Activated T-cell treated with anti-CD3 and anti-CD28 coated beads, Interleukin-2, amount 50 U/mL, for 1 hour (primary cell): ENCODE measurements at regions not wholly inside any gene's neighbourhood (a gene's known extent, or its start where the extent isn't known, plus 50 kb on each side); places are given as distances from the start of the nearest gene placed in this dataset.
"Not testable (repeated sequence)": the region's sequence is repeated elsewhere in the genome, so short reads cannot be mapped to it uniquely, and the experiment has no call there.

Source experiments
- DNase-seq: peaks from one replicate; pipeline ENCODE4 v3.0.0-alpha.2; 2020

DNA sequence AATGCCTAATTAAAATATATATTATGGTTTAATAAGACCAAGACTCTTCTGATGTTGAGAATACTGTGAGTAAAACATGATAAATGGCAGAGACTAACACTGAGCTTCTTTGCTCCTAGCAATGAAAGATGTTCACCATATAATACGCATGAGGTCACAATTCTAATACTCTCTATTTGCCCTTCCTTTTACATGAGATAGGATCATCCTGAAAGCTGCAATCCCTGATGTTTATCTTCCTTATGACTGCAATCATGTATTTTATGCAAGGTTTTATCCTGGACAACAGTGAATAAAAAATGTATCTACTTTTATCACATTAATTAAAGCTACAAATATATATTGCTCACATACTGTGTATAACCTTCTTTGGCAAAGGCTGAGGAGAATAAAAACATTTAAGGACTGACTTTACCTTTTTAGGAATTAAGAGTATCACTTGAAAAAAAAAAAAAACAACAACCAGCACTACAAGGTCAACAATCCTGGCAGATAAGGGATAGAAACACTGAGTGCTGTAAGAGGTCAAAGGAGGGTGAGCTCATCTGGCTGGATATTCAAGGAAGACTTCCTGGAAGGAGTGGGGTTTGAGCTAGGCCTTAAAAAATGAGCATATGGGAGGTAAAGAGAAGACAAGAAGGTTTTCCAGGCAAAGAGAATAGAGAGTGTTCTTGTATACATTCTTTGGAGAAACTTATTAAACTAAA is 99.9 kb downstream of the AREG start:
- DNase-seq: no peak

DNA sequence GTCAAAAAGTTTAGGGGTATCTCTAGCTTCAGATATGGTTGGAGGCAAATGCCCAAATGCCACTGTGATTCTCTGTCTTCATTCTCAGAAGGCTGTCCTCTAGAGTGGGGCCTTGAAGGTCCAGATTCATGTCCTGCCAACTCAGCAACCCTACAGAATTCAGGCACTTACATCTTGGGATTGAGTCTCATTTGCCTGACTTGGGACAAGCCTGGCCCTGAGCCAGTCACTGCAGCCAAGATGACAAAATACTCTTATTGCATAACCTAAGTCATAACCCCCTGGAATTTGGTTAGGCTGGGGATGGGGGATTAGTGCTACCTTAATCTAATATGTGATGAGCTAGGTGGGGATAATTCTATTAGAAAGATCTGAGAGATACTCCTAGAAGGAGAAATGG is 100.5 kb downstream of the AREG start:
- DNase-seq: no peak

DNA sequence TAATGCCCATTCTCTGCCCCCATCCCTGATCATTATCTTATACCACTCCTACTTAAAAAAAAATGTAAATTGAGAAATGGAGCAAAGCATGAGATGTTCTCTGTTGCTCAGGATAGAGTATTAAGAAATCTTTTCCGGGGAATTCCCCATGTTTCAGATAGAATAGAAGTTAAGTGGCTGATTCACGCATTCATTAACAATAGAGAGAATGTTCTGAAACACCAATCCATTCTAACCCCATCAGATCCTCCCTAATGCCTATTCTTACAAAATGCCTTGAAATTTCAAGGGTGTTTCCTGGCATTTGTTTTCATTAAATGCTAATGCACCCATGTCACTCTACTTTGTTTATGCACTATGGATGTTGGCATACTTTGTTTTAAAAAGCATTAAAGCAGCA is 101.1 kb downstream of the AREG start:
- no peak for DNase-seq

DNA sequence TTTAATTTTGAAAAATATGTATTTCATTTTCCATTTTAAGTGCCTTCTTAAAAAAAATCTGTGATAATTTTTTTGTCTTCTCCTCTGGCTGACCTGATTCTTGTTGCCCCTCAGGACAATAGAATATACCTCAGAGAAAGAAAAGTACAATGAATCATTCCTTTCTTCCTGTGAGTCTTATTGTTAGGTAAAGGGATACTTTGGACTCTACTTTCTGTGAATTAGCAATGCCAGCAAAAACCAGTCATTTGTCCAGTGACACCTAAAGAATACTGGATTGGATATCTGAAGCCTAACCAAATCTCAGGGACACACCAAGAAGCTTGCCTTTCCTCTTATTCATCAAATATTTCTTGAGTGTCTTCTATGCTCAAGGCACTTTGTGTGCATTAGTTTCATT is 102.1 kb downstream of the AREG start:
- no peak for DNase-seq

DNA sequence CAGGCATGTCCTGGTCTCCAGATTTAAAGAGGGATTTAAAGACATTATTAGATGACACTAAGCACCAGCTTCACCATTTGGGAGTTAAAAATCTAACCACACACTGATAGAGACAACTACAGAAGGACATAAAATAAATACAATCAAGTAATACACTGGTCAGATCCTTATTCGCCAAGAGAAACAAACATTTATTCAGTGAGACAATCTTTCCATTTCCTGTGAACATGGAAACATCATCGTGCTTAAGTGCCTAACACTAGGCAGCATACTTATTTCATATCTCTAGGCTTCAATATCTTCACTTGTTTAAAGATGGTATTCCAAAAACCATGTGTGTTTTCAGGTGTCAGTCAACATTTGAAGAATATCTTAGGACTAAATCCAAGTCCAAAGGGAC is 103.6 kb downstream of the AREG start:
- DNase-seq: no peak

DNA sequence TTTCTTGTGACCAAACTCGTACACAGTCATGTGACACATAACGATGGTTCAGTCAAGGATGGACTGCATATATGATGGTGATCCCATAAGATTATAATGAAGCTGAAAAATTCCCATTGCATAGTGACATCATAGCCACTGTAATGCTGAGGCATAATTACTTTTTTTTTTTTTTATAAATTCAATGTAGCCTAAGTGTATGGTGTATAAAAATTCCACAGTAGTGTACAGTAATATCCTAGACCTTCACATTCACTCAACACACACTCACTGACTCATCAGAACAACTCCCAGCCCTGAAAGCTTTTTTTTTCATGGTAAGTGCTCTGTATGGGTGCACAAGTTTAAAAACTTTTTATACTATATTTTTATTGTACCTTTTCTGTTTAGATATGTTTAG is 105.0 kb downstream of the AREG start:
- no peak for DNase-seq

DNA sequence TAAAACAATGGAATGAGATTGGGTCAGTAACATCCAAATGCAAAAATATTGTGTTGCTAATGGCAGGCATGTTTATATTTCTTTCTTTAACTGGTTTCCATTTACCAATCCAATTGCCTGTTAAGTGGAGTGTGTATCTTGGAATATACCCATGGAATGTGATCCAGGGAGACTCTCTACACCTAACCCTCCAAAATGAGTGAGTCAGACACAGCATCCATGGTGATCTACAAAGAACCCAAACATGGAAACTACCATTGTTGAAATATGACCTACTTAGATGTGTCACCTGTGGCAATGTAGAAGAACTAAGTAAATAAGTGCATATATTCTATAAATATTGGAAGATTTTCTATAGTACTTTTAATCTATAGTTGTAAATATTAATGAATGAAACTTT is 110.3 kb downstream of the AREG start:
- DNase-seq: no peak

DNA sequence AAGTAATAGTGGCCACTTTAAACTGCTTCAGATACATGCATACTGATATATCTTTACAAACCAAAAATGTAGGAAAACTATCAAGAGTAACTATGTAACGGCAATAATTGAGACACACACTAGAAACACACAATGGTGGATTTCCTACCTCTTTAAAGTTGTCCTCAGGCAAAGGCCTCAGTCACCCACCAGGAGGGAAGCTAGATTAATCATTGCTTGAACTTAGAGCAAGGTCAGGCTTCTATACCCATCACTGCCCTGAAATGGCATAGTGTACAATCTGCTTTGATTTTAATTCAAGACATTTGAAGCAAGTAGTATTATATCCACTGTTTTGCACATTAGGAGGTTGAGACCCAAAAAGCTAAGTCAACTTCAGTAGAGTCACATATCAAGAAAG is 110.9 kb downstream of the AREG start:
- no peak for DNase-seq

DNA sequence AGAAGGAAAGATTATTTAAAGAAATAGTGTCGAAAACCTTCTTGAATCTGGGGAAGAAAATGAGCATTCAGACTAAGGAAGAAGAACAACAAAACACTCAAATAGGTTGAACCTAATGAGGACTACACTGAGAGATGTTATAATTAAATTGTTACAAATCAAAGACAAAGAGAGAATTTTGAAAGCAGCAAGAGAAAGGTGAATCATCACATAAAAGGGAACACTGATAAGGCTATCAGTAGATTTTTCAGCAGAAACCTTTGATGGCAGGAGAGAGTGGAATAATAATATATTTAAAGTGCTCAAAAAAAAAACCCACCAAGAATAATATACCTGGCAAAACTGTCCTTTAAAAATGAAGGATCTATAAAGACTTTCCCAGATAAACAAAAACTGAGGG is 114.9 kb downstream of the AREG start:
- no peak for DNase-seq

DNA sequence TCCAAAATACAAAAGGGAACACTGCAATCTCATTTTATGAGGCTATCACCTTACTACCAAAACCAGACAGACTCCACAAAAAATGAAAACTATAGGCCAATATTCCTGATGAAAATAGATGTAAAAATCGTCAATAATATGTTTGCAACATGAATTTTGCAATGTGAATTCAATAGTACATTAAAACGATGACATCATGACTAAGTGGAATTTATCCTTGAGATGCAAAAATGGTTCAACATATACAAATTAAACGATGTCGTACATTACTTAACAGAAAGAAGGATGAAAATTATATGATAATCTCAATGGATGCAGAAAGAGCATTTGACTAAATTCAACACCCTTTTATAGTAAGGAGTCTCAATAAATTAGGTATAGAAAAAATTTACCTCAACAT is 123.0 kb downstream of the AREG start:
- DNase-seq: no peak

DNA sequence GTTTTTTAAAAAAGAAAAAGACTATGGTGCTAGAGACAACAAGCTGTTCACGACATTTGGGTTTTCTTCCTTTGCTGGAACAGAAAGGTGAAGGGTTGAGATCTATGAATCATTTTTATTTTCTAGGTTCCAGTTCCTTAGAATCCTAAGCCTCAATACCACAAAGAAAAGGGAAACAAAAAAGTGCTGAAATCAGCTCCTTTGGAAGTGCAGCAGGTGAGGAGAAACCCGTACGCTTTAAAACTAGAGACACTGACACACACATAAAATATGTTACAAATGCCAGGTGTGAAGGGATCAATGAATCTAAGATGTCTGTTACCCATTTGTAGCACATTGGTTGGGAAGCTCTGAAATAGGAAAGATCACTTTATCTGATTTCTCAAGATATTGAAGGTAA is 125.2 kb downstream of the AREG start:
- no peak for DNase-seq

DNA sequence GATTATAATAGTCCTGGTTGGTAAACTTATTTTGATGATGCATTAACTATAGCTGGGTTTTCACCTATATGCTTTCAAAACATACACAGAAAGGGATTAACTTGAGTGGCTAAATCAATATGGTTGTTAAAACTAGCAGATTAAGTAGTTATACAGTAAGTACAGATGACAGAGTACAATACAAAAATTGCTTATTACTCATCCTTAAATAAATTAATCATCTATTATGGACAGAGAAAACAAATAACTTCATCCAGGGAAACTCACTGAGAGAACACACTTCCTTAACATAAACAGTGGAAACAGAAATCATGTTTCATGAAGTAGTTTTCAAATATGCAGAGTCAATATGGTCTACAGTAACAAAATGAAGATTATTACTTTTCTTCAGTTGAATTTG is 133.4 kb downstream of the AREG start:
- DNase-seq: no peak

DNA sequence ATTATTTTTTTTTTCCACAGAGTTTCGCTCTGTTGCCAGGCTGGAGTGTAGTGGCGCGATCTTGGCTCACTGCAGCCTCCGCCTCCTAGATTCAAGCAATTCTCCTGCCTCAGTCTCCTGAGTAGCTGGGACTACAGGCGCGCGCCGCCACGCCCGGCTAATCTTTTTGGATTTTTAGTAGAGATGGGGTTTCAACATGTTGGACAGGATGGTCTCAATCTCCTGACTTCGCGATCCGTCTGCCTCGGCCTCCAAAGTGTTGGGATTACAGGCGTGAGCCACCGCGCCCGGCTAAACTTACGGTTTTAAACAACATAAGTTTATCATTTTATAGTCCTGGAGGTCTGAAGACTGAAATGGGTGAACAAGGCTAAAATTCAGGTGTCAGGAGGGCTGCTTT is 133.9 kb downstream of the AREG start:
- DNase-seq: not testable (repeated sequence)

DNA sequence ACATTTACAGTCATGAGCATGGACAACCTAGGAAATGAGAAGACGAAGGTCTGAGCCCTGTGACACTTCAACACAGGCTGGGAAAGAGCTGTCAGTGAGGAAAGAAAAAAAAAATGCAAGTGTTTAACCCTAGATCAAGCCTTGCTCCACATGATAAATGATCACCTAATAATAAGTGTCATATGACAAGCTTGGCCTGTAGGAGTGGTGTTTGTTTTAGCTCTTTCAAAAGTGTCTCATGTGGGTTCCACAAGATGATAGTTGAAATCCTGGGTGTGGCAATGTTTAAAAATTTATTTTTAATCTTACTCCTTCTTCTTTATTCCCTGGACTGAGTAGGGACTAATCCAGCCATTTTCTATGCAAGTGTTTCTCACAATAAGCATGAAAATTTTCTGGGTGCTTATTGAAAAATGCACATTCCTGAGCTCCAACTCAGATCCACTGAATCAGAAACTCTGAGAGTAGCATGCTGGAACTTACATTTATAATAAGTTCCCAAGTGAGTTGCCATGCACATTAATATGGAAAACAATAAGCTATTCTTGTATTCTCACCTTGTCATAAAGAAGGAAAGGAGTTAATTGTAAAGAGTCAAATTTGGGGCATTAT is 138.3 kb downstream of the AREG start:
- no peak for DNase-seq

DNA sequence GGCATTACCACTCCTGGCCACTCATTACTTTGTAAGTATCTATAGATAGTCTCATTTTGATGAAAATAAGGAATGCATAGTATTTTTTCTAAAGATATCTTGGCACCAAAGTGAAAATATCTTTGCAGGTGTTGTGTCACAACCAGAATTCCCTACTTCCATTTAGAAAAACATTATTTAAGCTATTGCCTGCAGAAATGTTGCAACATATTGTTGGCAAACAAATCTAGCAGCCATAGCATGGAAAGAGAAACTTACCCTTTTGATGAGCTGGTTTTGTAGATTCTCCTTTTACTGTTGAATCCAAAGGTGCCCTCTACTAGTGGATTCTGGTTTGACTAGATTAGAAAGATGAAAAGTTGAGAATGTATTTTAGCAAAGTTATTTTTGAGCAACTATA is 138.8 kb downstream of the AREG start:
- DNase-seq: no peak

DNA sequence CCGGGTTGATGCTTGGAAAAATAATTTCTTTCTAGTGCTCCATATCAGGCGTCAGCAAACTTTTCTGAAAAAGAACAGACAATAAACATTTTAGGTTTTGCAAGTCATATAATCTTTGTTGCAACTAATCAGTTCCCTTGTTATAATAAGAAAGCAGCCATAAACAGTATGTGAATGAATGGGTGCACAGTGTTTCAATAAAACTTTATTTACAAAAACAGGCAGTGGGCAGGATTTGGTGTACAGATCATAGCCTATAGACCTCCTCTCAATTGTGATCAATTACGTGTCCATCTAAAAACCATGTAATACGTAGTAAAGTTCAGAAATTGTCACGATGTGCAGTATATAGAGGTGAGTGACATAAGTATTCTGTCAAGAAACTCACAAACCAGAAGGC is 143.4 kb downstream of the AREG start:
- DNase-seq: no peak

DNA sequence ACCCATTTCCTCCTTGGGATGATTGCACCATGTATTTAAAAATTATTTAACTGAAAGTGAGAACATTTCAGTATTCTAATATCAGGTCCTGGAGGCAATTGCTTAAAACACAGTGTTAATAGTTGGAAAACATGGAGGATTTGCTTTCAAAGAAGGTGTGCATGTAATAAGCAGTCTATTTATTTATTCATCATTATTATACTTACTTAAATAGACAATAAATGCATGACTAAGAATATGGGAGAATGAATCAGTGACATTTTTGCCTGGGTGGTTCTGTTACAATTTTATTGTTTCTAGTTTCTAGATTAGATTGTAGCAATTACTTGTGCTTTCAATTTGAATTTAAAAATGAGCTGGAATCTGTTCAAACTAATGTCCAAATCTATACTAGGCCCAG is 145.5 kb downstream of the AREG start:
- DNase-seq: no peak

DNA sequence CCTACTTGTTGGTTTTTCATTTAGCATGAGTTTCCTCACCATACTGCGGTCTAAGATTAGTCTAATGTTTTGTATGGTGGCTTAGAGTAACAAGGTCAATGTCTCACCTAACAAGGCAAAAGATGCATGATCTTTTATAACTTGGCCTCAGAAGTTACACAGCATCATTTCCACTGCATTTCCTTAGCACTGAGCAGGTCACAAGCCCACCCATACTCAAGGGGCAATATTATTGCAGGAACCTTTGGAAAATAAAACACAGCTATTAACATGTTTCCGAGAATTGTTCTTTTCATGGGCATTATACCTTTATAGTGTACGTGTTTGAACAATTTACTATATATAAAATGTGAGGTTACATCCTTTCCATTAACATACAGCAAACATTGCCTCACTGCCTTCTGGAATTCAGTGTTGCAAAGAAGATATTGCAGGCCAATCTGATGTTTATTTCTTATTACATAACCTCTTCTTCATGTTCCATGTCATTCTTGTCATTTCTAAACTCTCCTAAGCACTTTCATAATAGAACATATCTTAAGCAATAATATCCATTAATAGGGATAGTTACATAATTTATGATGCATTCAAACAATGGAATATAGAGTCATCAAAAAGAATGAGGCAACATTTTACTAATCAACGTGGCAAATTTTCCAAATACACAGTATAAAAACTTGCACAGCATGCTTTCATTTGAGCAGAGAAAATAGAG is 153.8 kb downstream of the AREG start:
- DNase-seq: no peak

DNA sequence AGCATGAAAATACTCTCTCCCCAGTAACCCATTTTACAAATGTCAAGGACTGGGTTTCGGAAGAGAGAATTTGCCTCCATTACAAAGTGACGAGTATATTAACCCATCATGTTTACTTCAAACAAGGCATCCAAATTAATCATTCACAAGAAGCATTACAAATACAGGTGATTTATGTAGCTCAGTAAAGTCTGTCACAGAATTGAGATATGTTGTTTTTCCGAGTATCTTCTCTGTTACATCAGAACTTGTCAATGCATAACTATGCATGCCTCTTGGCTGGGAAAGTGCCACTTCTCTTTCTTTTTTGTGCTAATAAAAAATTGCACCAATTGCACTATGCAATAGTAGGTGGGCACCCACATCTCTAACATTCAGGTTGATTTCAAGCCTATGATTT is 158.2 kb downstream of the AREG start:
- DNase-seq: no peak

DNA sequence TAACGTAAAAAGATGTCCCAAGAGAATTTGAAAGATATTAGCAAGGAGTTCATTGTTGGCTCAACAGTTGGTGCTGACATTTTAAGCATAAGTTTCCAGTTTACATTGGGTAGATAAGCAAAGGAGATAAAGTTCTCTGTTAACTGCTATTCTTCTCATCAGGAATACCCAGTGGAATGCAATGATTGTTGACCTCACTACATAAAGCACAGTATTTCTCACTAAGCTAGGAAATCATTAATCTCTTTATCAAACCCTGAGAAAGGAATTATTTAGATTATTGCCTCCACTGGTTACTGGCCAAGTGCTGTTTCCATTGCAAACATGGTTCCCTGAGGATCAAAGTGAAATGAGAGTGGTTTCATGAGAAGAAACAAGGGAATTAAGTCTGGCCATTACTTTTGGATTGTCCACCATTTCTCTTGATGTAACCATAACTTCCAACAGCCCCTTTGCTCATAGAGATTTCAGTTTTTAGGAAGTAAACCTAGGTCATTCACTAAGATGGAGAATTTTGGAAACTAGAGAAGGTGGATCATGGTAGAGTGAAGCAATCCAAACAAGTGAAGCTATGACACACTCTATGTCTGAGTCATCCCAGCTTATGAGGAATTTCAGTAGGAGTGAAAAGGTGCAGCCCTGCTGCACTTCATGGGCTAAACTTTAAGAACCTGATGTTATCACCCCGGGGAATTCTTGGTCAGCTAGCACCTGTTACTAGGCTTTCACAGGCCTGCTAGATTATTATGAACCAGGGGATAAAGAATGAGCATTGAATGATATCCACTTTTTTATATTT is 163.4 kb downstream of the AREG start:
- DNase-seq: no peak

DNA sequence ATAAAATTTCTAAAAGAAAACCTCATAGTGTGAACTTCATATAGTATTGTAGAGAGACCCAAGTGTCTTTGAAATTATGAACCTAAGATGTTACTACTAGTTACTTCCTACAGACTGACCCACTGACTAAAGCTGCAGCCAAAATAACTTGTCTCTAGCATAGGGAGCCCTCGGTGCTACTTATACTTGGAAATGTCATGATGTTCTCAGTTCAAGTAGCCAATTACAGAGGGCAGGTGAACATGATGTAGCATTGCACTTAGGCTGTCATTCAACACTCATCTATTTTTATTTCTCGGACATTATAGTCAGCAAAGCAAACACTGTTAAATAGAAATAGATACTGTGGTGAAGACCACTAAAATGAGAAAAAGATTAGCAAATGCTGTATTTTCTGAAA is 165.6 kb downstream of the AREG start:
- no peak for DNase-seq

DNA sequence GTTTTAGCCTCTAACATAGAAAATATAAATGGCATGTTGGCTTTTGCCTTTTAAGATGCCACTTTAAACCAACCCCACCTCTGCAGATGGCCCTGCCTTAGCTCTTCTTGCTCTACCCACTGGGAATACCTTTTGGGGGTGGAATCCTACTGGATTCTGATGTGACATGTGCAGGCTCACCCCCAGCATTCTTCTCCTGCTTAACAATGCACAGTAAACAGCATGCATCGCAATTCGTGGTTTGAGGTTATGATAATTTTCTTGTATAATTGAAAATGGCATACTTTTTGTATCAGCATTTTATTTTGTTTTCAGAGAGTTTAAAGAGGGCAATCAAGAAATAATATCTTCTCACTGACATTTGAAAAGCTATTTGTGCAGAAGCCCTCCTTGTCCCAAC is 167.9 kb downstream of the AREG start:
- no peak for DNase-seq

DNA sequence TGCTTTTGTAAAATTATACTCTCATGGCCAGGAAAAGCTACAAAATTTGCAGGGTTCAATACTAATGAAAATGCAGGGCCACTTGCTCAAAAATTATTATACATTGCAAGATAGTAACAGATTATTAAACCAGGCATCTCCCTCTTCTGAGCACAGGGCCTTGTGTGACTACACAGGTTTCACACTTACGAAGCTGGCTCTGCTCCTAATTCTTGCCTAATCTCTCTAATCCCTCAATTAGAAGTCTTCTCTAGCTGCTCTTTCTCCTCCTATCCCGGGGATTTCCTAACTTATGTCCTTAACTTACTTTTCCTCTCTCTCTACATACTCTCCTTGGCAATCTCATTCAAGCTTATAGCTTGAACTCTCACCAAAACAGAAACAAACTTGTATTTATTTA is 168.3 kb downstream of the AREG start:
- DNase-seq: no peak

DNA sequence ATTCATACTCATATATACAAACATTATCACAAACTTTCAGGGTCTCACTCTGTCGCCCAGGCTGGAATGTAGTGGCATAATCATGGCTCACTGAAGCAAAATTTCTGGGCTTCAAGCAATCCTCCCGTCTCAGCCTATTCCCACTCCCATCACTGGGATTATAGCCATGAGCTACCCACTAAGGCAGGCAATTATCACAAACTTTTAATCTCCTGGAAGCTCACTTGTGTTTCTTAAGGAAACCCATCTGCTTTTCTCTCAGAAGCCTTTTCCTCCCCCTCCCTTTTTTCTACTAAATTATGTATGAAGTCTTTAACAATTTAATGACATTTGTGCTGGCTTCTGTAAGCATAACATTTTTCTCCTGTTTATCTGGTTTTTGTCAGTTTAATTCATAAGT is 170.5 kb downstream of the AREG start:
- DNase-seq: no peak
